Suprapubic skin (tissue), 3 donors: ENCODE measurements at regions not wholly inside any gene's neighbourhood (a gene's known extent, or its start where the extent isn't known, plus 50 kb on each side); places are given as distances from the start of the nearest gene placed in this dataset.

Experiments used
- POLR2AphosphoS5 ChIP-seq, 3 donors: sonication (generic); formaldehyde crosslinking; IDR thresholded peaks; one replicate each; pipeline ENCODE4 v1.6.1; 2017; ENCODE audit warnings: antibody characterized with exemption in 3 of 3
- TF ChIP-seq, protein P1 (sequence below), 2 donors: fragments of 200-600 bp in 1 of 2; fragments of 450-650 bp in 1 of 2; sonication (generic) in 1 of 2; IDR thresholded peaks; one replicate each; pipeline ENCODE4 v1.5.1; 2016 to 2019; ENCODE audit warnings: antibody characterized with exemption in 2 of 2, mild to moderate bottlenecking in 1 of 2, moderate library complexity in 1 of 2

DNA sequence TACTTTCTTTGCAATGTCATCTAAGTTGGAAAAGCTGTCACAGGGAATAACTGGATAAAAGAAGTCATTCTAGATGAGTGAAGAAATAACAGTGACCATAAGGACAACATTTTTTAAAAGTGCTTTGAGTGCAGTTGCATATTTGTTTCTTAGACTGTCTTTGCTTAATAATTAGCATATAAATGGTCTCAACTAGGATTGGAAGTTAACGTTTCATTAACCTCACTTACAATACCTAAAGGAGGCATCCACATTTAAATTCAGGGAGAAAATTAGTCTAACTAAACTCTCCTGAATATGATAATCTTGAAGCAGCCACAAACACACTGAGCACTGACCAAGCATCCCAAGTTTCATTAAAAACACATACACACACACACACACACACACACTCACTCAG lies 780.7 kb downstream of the PCDH18 start:
- TF ChIP-seq, protein P1, sequence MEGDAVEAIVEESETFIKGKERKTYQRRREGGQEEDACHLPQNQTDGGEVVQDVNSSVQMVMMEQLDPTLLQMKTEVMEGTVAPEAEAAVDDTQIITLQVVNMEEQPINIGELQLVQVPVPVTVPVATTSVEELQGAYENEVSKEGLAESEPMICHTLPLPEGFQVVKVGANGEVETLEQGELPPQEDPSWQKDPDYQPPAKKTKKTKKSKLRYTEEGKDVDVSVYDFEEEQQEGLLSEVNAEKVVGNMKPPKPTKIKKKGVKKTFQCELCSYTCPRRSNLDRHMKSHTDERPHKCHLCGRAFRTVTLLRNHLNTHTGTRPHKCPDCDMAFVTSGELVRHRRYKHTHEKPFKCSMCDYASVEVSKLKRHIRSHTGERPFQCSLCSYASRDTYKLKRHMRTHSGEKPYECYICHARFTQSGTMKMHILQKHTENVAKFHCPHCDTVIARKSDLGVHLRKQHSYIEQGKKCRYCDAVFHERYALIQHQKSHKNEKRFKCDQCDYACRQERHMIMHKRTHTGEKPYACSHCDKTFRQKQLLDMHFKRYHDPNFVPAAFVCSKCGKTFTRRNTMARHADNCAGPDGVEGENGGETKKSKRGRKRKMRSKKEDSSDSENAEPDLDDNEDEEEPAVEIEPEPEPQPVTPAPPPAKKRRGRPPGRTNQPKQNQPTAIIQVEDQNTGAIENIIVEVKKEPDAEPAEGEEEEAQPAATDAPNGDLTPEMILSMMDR (IDR thresholded peaks at IDR 0.05) = no peak
- no peak for TF ChIP-seq POLR2AphosphoS5 (IDR thresholded peaks at IDR 0.05)
